GM23338 (cell line): ENCODE measurements at regions not wholly inside any gene's neighbourhood (a gene's known extent, or its start where the extent isn't known, plus 50 kb on each side); places are given as distances from the start of the nearest gene placed in this dataset.
A peak's percentile ranks its signal among the peaks of the same experiment; 100 is the strongest.

Experiments
- ATAC-seq: fragments of 200-7000 bp; cut with Tn5 transposase; 3 replicates; pipeline ENCODE4 v1.9.1; 2020
- DNase-seq: peaks from one replicate; pipeline ENCODE4 v3.0.0-alpha.2; 2015; ENCODE audit warnings: low spot score
- H2AFZ ChIP-seq: fragments of 200-600 bp; sonication (generic); 2 replicates; pipeline ENCODE4 v1.8.0; 2016; ENCODE audit warnings: antibody characterized with exemption, mild to moderate bottlenecking, moderate library complexity
- H3F3A ChIP-seq: fragments of 200-600 bp; sonication (generic); replicated peaks from 2 replicates; pipeline ENCODE4 v1.8.0; 2017; ENCODE audit warnings: antibody characterized with exemption, mixed run types, low read depth
- H3K27ac ChIP-seq: fragments of 200-600 bp; sonication (generic); 2 replicates; pipeline ENCODE4 v1.6.1; 2016; ENCODE audit warnings: low read depth
- H3K27me3 ChIP-seq: fragments of 200-600 bp; sonication (generic); 2 replicates; pipeline ENCODE4 v1.8.0; 2016; ENCODE audit warnings: mild to moderate bottlenecking, mixed run types, moderate library complexity; ENCODE audit not compliant: insufficient read depth
- H3K36me3 ChIP-seq: fragments of 200-600 bp; sonication (generic); 2 replicates; pipeline ENCODE4 v1.8.0; 2016; ENCODE audit warnings: mild to moderate bottlenecking; ENCODE audit not compliant: insufficient read depth
- H3K4me1 ChIP-seq: fragments of 200-600 bp; sonication (generic); 2 replicates; pipeline ENCODE4 v1.8.0; 2016; ENCODE audit warnings: mild to moderate bottlenecking, moderate library complexity; ENCODE audit not compliant: insufficient read depth
- H3K4me2 ChIP-seq: fragments of 200-600 bp; sonication (generic); 2 replicates; pipeline ENCODE4 v1.7.1; 2017; ENCODE audit warnings: mixed run types
- H3K4me3 ChIP-seq: fragments of 200-600 bp; sonication (generic); 2 replicates; pipeline ENCODE4 v1.6.1; 2016; ENCODE audit warnings: mixed run types
- H3K79me2 ChIP-seq: fragments of 200-600 bp; sonication (generic); replicated peaks from 2 replicates; pipeline ENCODE4 v1.8.0; 2017; ENCODE audit warnings: mild to moderate bottlenecking; ENCODE audit not compliant: insufficient read depth
- H3K9me2 ChIP-seq: fragments of 200-600 bp; sonication (generic); 2 replicates; pipeline ENCODE4 v1.8.0; 2017; ENCODE audit not compliant: insufficient read depth
- H4K20me1 ChIP-seq: fragments of 200-600 bp; sonication (generic); replicated peaks from 2 replicates; pipeline ENCODE4 v1.8.0; 2017; ENCODE audit warnings: mild to moderate bottlenecking; ENCODE audit not compliant: insufficient read depth
- H3K27ac Mint-ChIP-seq: 2 replicates; pipeline ENCODE4 v1.8.0; 2020; ENCODE audit warnings: inconsistent platforms, mild to moderate bottlenecking, moderate library complexity, mixed read lengths
- H3K27me3 Mint-ChIP-seq: 3 replicates; pipeline ENCODE4 v1.8.0; 2022; ENCODE audit warnings: low read depth, mild to moderate bottlenecking, moderate library complexity, mixed read lengths, inconsistent platforms; ENCODE audit not compliant: insufficient read depth, poor library complexity
- H3K36me3 Mint-ChIP-seq: 3 replicates; pipeline ENCODE4 v1.8.0; 2021; ENCODE audit warnings: low read depth, mild to moderate bottlenecking, inconsistent platforms, moderate library complexity, mixed read lengths
- H3K4me1 Mint-ChIP-seq: 3 replicates; pipeline ENCODE4 v1.8.0; 2020; ENCODE audit warnings: mild to moderate bottlenecking, inconsistent platforms, mixed read lengths
- H3K4me3 Mint-ChIP-seq: 3 replicates; pipeline ENCODE4 v1.8.0; 2021; ENCODE audit warnings: moderate library complexity, mild to moderate bottlenecking, inconsistent platforms, mixed read lengths
- H3K9me3 Mint-ChIP-seq: 3 replicates; pipeline ENCODE4 v1.8.0; 2020; ENCODE audit warnings: moderate library complexity, mild to moderate bottlenecking, inconsistent platforms, mixed read lengths
- CREB1 ChIP-seq: fragments of 250-450 bp; sonication (Bioruptor Pico); IDR thresholded peaks from 2 replicates; pipeline ENCODE4 v1.5.0; 2020; ENCODE audit warnings: low read depth, mild to moderate bottlenecking, moderate library complexity
- CTCF ChIP-seq, 2 experiments: fragments of 200-600 bp in 1 of 2; sonication (generic) in 1 of 2; conservative IDR thresholded peaks; 2 replicates each; pipeline versions ENCODE4 v1.5.1 to v1.6.1; 2016 to 2017; ENCODE audit warnings: antibody characterized with exemption in 2 of 2, low read depth in 2 of 2, mild to moderate bottlenecking in 2 of 2, moderate library complexity in 1 of 2
- EZH2 ChIP-seq: fragments of 200-600 bp; sonication (generic); IDR thresholded peaks from one replicate; pipeline ENCODE4 v1.8.0; 2017; ENCODE audit warnings: antibody characterized with exemption, mild to moderate bottlenecking, low read depth; ENCODE audit not compliant: unreplicated experiment
- JUNB ChIP-seq: IDR thresholded peaks from one replicate; pipeline ENCODE4 v1.6.1; 2016; ENCODE audit warnings: antibody characterized with exemption; ENCODE audit not compliant: unreplicated experiment
- NANOG ChIP-seq: IDR thresholded peaks from 2 replicates; pipeline ENCODE4 v1.6.1; 2016; ENCODE audit warnings: antibody characterized with exemption, borderline replicate concordance
- POLR2AphosphoS5 ChIP-seq: IDR thresholded peaks from 2 replicates; pipeline ENCODE4 v1.6.1; 2016; ENCODE audit warnings: antibody characterized with exemption, low read depth
- REST ChIP-seq: IDR thresholded peaks from one replicate; pipeline ENCODE4 v1.6.1; 2018; ENCODE audit warnings: antibody characterized with exemption; ENCODE audit not compliant: unreplicated experiment
- STAT1 ChIP-seq: IDR thresholded peaks from one replicate; pipeline ENCODE4 v1.6.1; 2016; ENCODE audit warnings: antibody characterized with exemption; ENCODE audit not compliant: unreplicated experiment
- ZNF114 ChIP-seq: fragments of 250-450 bp; sonication (Bioruptor Pico); IDR thresholded peaks from 2 replicates; pipeline ENCODE4 v1.5.0; 2020; ENCODE audit warnings: mild to moderate bottlenecking, moderate library complexity
- ZNF331 ChIP-seq: fragments of 250-450 bp; sonication (Bioruptor Pico); IDR thresholded peaks from 2 replicates; pipeline ENCODE4 v1.5.0; 2020; ENCODE audit warnings: low read depth, mild to moderate bottlenecking, moderate library complexity
- ZNF462 ChIP-seq: fragments of 250-450 bp; sonication (Bioruptor Pico); IDR thresholded peaks from 2 replicates; pipeline ENCODE4 v1.5.0; 2020; ENCODE audit warnings: mild to moderate bottlenecking, moderate library complexity
- TF ChIP-seq, protein P1 (sequence below): IDR thresholded peaks from 2 replicates; pipeline ENCODE4 v1.6.1; 2016; ENCODE audit warnings: antibody characterized with exemption

DNA sequence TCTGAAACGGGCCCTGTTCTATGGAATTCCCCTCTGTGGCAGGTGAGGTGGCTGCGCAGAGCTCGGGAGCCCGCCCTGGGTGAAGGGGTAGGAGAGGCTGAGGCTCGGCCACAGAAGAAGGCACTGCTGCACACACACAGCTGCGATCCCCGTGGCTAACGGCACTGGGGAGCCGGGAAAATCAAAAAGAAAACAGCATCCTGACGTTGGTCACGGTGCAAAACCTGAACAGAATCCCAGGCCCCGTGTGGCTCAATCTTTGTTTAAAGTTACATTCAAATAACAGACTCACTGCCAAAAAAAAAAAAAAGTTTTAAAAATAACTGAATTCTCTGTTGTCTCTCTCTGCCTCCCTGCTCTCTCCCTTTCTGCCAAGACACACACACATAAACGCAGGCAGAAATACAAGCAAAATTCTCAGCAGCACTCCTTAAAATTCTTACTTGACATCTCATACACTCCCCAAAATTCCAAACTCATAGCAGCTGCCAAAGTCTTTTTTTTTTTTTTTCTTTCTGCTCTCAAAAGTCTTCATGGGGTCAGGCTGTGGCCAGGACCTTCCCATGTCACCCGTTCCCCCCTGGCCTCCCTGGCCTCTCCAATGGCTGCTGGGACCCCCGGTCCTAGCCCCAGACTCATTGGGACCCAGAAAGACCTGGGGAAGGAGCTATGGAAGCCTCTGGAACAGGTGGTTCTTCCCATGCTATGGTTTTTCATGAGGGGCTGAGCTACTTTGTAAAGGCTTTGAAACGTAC is 248.8 kb downstream of the TTLL2 start:
- no peaks in the 10 kb centered on the region; the same call in 2 of the 3 replicates for H3K9me3 Mint-ChIP-seq
- ATAC-seq (no peak), DNase-seq (no peak)
- H3K36me3 Mint-ChIP-seq = no peaks in the 10 kb centered on the region; the same call in 2 of the 3 replicates
- H3K27ac Mint-ChIP-seq = no peak overlapping the region
- no peaks in the 10 kb centered on the region for H3K9me2 ChIP-seq
- no peaks in the 10 kb centered on the region for H3K27me3 ChIP-seq
- H3K36me3 ChIP-seq = no peaks in the 10 kb centered on the region
- TF ChIP-seq STAT1 (no peak), ZNF331 (CRISPR knock-in tag) (no peak), CTCF (conservative IDR thresholded peaks at IDR 0.05; ENCODE audit: low read depth in 2 of 2) (no peak), ZNF462 (CRISPR knock-in tag) (no peak), EZH2 (no peak), ZNF114 (no peak), JUNB (no peak), REST (no peak), CREB1 (no peak), POLR2AphosphoS5 (no peak), NANOG (no peak)
- TF ChIP-seq, protein P1, sequence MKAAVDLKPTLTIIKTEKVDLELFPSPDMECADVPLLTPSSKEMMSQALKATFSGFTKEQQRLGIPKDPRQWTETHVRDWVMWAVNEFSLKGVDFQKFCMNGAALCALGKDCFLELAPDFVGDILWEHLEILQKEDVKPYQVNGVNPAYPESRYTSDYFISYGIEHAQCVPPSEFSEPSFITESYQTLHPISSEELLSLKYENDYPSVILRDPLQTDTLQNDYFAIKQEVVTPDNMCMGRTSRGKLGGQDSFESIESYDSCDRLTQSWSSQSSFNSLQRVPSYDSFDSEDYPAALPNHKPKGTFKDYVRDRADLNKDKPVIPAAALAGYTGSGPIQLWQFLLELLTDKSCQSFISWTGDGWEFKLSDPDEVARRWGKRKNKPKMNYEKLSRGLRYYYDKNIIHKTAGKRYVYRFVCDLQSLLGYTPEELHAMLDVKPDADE = no peak
- no peaks in the 10 kb centered on the region for H4K20me1 ChIP-seq
- H3K4me3 ChIP-seq = no peak overlapping the region
- H2AFZ ChIP-seq = 0 out of 2 replicates have a peak overlapping the region, but pooled peaks have one; percentile 47
- no peak overlapping the region for H3K4me2 ChIP-seq
- H3K4me3 Mint-ChIP-seq = no peak overlapping the region
- H3K79me2 ChIP-seq = no peaks in the 10 kb centered on the region
- no peaks in the 10 kb centered on the region for H3F3A ChIP-seq
- H3K27me3 Mint-ChIP-seq = peaks cover 15% of the 10 kb centered on the region
- H3K27ac ChIP-seq = no peak overlapping the region
- peaks cover 13% of the 10 kb centered on the region for H3K4me1 Mint-ChIP-seq
- H3K4me1 ChIP-seq = no peaks in the 10 kb centered on the region
